H1 (cell line): ENCODE measurements at regions not wholly inside any gene's neighbourhood (a gene's known extent, or its start where the extent isn't known, plus 50 kb on each side); places are given as distances from the start of the nearest gene placed in this dataset.

Source experiments
- CTCF ChIA-PET: fragments of 300-600 bp; sonication (Branson Sonifier 250); formaldehyde crosslinking; loops from one replicate; lab custom pipeline; 2021; ENCODE audit not compliant: partially characterized antibody; lab: Charles Lee
- POLR2A ChIA-PET: fragments of 300-600 bp; sonication (Branson Sonifier 250); formaldehyde crosslinking; loops from one replicate; lab custom pipeline; 2021; ENCODE audit warnings: inconsistent platforms; ENCODE audit not compliant: partially characterized antibody; lab: Charles Lee
- DNase-seq, 2 experiments: peaks; one replicate each; pipeline versions ENCODE4 v3.0.0 to v3.0.0-alpha.2; 2010 to 2022; ENCODE audit warnings: low spot score in 2 of 2, low read depth in 1 of 2, mixed read lengths in 1 of 2
- FAIRE-seq: peaks from 2 replicates; lab custom pipeline; 2011; peaks lifted over from hg19 to GRCh38; lab: Jason Lieb, UNC
- H2AFZ ChIP-seq: 2 replicates; pipeline ENCODE4 v1.8.1; 2012; ENCODE audit warnings: low read length, inconsistent platforms
- H2AK5ac ChIP-seq: 2 replicates; pipeline ENCODE4 v1.6.1; 2013; ENCODE audit warnings: low read depth, low read length
- H2BK120ac ChIP-seq: replicated peaks from 2 replicates; pipeline ENCODE3; 2013; ENCODE audit warnings: low read depth, low read length, inconsistent platforms
- H2BK12ac ChIP-seq: 2 replicates; pipeline ENCODE4 v1.6.1; 2013; ENCODE audit warnings: low read depth, low read length
- H2BK15ac ChIP-seq: 2 replicates; pipeline ENCODE4 v1.6.1; 2013; ENCODE audit warnings: low read length
- H2BK20ac ChIP-seq: 2 replicates; pipeline ENCODE4 v1.6.1; 2013; ENCODE audit warnings: low read length
- H2BK5ac ChIP-seq: 2 replicates; pipeline ENCODE4 v1.6.1; 2013; ENCODE audit warnings: low read depth, low read length
- H3K14ac ChIP-seq: 2 replicates; pipeline ENCODE4 v1.6.1; 2013; ENCODE audit warnings: inconsistent platforms; ENCODE audit not compliant: insufficient read length
- H3K18ac ChIP-seq: 2 replicates; pipeline ENCODE4 v1.6.1; 2013; ENCODE audit warnings: low read length; ENCODE audit errors: extremely low read depth
- H3K23ac ChIP-seq: 2 replicates; pipeline ENCODE4 v1.6.1; 2013; ENCODE audit warnings: inconsistent platforms; ENCODE audit not compliant: insufficient read length
- H3K23me2 ChIP-seq: 2 replicates; pipeline ENCODE4 v1.6.1; 2013; ENCODE audit warnings: low read depth, low read length
- H3K27ac ChIP-seq: 2 replicates; pipeline ENCODE4 v1.6.1; 2011; ENCODE audit warnings: low read depth, low read length, inconsistent platforms
- H3K27me3 ChIP-seq, 4 experiments: replicated peaks in 1 of 4; 1 replicate in 1 of 4; 2 replicates in 3 of 4; pipeline versions ENCODE4 v1.6.1 to v1.8.1; 2011 to 2013; ENCODE audit warnings: low read length in 3 of 4, mild to moderate bottlenecking in 3 of 4, inconsistent platforms in 2 of 4, mixed read lengths in 2 of 4, moderate library complexity in 1 of 4; ENCODE audit not compliant: control insufficient read depth in 3 of 4, insufficient read depth in 3 of 4; ENCODE audit errors: extremely low read depth in 1 of 4
- H3K36me3 ChIP-seq, 4 experiments: 2 replicates each; pipeline versions ENCODE4 v1.6.1 to v1.8.1; 2011 to 2013; ENCODE audit warnings: mild to moderate bottlenecking in 4 of 4, low read length in 3 of 4, moderate library complexity in 2 of 4, control low read depth in 1 of 4, inconsistent platforms in 1 of 4; ENCODE audit not compliant: insufficient read depth in 4 of 4, control insufficient read depth in 2 of 4
- H3K4ac ChIP-seq: replicated peaks from 2 replicates; pipeline ENCODE3; 2013; ENCODE audit warnings: low read length, low read depth, mixed read lengths, inconsistent platforms; ENCODE audit not compliant: insufficient read length
- H3K4me1 ChIP-seq, 4 experiments: replicated peaks in 1 of 4; 1 replicate in 1 of 4; 2 replicates in 3 of 4; pipeline versions ENCODE4 v1.6.1 to v1.8.1; 2011 to 2013; ENCODE audit warnings: low read length in 3 of 4, inconsistent platforms in 2 of 4, mixed read lengths in 1 of 4; ENCODE audit not compliant: insufficient read depth in 4 of 4, control insufficient read depth in 3 of 4
- H3K4me2 ChIP-seq, 2 experiments: 2 replicates each; pipeline versions ENCODE4 v1.6.1 to v1.8.1; 2011 to 2013; ENCODE audit warnings: low read depth in 2 of 2, low read length in 2 of 2, control low read depth in 1 of 2, inconsistent platforms in 1 of 2, mild to moderate bottlenecking in 1 of 2; ENCODE audit not compliant: insufficient read depth in 1 of 2
- H3K4me3 ChIP-seq, 4 experiments: fragments of 200-600, 300-600 bp in 1 of 4; sonication (generic), shearing (Covaris generic), sonication (Bioruptor Twin) in 1 of 4; 2 replicates each; pipeline versions ENCODE4 v1.5.1 to v1.8.1; 2011 to 2016; ENCODE audit warnings: low read length in 4 of 4, low read depth in 3 of 4, control low read depth in 2 of 4, inconsistent platforms in 2 of 4, mild to moderate bottlenecking in 2 of 4, mixed read lengths in 1 of 4, moderate library complexity in 1 of 4; ENCODE audit not compliant: insufficient read depth in 2 of 4; ENCODE audit errors: extremely low read depth in 1 of 4
- H3K56ac ChIP-seq: replicated peaks from 2 replicates; pipeline ENCODE3; 2013; ENCODE audit warnings: low read depth, mild to moderate bottlenecking, mixed read lengths, low read length, inconsistent platforms; ENCODE audit not compliant: insufficient read length
- H3K79me1 ChIP-seq: 2 replicates; pipeline ENCODE4 v1.6.1; 2013; ENCODE audit warnings: low read depth, low read length, control low read depth
- H3K79me2 ChIP-seq, 2 experiments: 2 replicates each; pipeline versions ENCODE4 v1.6.1 to v1.8.1; 2012 to 2013; ENCODE audit warnings: low read length in 2 of 2, mild to moderate bottlenecking in 2 of 2, inconsistent platforms in 1 of 2; ENCODE audit not compliant: insufficient read depth in 2 of 2, control insufficient read depth in 1 of 2
- H3K9ac ChIP-seq, 4 experiments: replicated peaks in 1 of 4; 1 replicate in 1 of 4; 2 replicates in 3 of 4; pipeline versions ENCODE4 v1.6.1 to v1.8.1; 2011 to 2013; ENCODE audit warnings: low read depth in 3 of 4, low read length in 3 of 4, control low read depth in 2 of 4, mild to moderate bottlenecking in 2 of 4, moderate library complexity in 2 of 4, inconsistent platforms in 1 of 4; ENCODE audit errors: extremely low read depth in 1 of 4
- H3K9me3 ChIP-seq, 2 experiments: 2 replicates each; pipeline versions ENCODE4 v1.6.1 to v1.8.1; 2012 to 2013; ENCODE audit warnings: mild to moderate bottlenecking in 2 of 2, moderate library complexity in 2 of 2, control low read depth in 1 of 2, inconsistent platforms in 1 of 2, low read depth in 1 of 2, low read length in 1 of 2, mixed read lengths in 1 of 2; ENCODE audit not compliant: insufficient read depth in 2 of 2
- H4K20me1 ChIP-seq, 2 experiments: replicated peaks in 1 of 2; 2 replicates each; pipeline versions ENCODE3 to v1.8.1; 2011 to 2013; ENCODE audit warnings: inconsistent platforms in 2 of 2, low read length in 2 of 2, mild to moderate bottlenecking in 1 of 2; ENCODE audit not compliant: insufficient read depth in 2 of 2, control insufficient read depth in 1 of 2
- H4K5ac ChIP-seq: 2 replicates; pipeline ENCODE4 v1.6.1; 2013; ENCODE audit warnings: low read length, low read depth, mixed read lengths, inconsistent platforms; ENCODE audit not compliant: insufficient read length
- H4K8ac ChIP-seq: 2 replicates; pipeline ENCODE4 v1.8.0; 2013; ENCODE audit warnings: mild to moderate bottlenecking, moderate library complexity, low read length, inconsistent platforms; ENCODE audit not compliant: insufficient read depth; ENCODE audit errors: extremely low read depth
- H4K91ac ChIP-seq: replicated peaks from 2 replicates; pipeline ENCODE3; 2013; ENCODE audit warnings: low read length, mixed read lengths, inconsistent platforms; ENCODE audit not compliant: insufficient read length
- ASH2L ChIP-seq: fragments of 200-600, 300-600 bp; sonication (generic); IDR thresholded peaks from one replicate; pipeline ENCODE4 v1.7.1; 2017; ENCODE audit warnings: low read length
- CHD1 ChIP-seq: IDR thresholded peaks from 2 replicates; pipeline ENCODE4 v1.6.1; 2012; ENCODE audit warnings: low read depth, low read length, improper control_type of control experiment
- CREB1 ChIP-seq: IDR thresholded peaks from 2 replicates; pipeline ENCODE4 v1.6.1; 2012; ENCODE audit warnings: inconsistent platforms
- SAP30 ChIP-seq: fragments of 300-600 bp; sonication (generic); IDR thresholded peaks from 2 replicates; pipeline ENCODE4 v1.7.1; 2012; ENCODE audit warnings: low read length, moderate library complexity, mild to moderate bottlenecking, inconsistent platforms; ENCODE audit not compliant: insufficient read depth, insufficient replicate concordance
- TAF1 ChIP-seq: IDR thresholded peaks from 2 replicates; pipeline ENCODE4 v1.6.1; 2011; ENCODE audit warnings: mild to moderate bottlenecking, low read depth, low read length
- WGBS, 2 experiments: shearing (Covaris generic) in 1 of 2; methylation state at CpG; one replicate each; pipeline versions ENCODE4 v1.1.6 to v1.1.7; 2013 to 2015; ENCODE audit warnings: low lambda C conversion rate in 2 of 2, mixed read lengths in 2 of 2, inconsistent platforms in 1 of 2, low coverage in 1 of 2, missing lambda C conversion rate in 1 of 2; ENCODE audit not compliant: insufficient replicate concordance in 2 of 2, insufficient coverage in 1 of 2, insufficient read length in 1 of 2; ENCODE audit errors: extremely low coverage in 1 of 2, missing lambda C conversion rate in 1 of 2; 5-methylcytosine and 5-hydroxymethylcytosine counted together
- TF ChIP-seq, protein P1 (sequence below): IDR thresholded peaks from 2 replicates; pipeline ENCODE4 v1.6.1; 2012; ENCODE audit warnings: inconsistent platforms

DNA sequence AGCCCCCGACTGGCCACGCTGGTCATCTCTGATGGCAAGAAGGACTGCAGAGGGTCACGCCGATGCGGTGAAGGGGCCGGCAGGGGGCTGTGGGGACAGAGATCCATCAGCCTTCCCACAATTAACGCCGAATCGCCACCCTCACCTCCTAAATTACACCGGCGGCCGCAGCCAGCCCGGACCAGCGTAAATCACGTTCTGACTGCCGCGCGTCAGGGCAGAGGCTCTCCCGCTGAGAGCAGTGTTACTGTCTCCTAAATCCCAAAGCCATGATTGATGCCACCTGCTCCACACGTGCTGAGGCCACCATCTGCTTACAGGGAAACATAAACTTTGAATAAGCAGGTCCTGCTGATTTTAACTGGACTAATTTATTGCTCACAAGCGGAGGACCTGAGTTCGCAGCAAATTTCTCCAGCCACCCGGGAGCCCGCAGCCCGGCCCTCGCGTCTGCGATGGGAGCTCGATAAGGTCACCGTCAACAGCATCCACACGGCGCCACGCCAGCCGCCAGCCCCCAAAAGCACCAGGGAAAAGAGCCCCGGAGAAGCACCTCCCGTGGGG is 127.3 kb upstream of the NKX1-1 start:
- Histone ChIP-seq H3K56ac (no peak overlapping the region), H2BK5ac (no peak overlapping the region), H3K14ac (no peak overlapping the region), H3K27me3 (no peaks in the 10 kb centered on the region), H3K4ac (no peak overlapping the region), H3K4me2 (no peak overlapping the region), H4K20me1 (peaks cover 0 to 6% of the 10 kb centered on the region in 2 experiments), H2BK20ac (no peak overlapping the region), H3K36me3 (no peaks in the 10 kb centered on the region), H3K9me3 (no peaks in the 10 kb centered on the region), H2BK12ac (no peak overlapping the region), H3K4me3 (no peak overlapping the region), H3K23ac (no peak overlapping the region), H4K8ac (no peak overlapping the region), H4K5ac (no peak overlapping the region), H3K23me2 (peaks cover 3% of the 10 kb centered on the region; the same call in 1 of the 2 replicates), H2AK5ac (no peak overlapping the region), H3K4me1 (no peaks in the 10 kb centered on the region; a peak in 1 of 7 replicates), H3K9ac (no peak overlapping the region), H3K79me1 (no peaks in the 10 kb centered on the region), H3K79me2 (no peaks in the 10 kb centered on the region), H2BK15ac (no peak overlapping the region), H4K91ac (no peak overlapping the region), H2AFZ (no peak overlapping the region), H3K18ac (no peak overlapping the region), H2BK120ac (no peak overlapping the region), H3K27ac (no peak overlapping the region)
- ChIA-PET POLR2A (no interaction called here), CTCF (interaction anchor here (0.9 to 5.9 kb wide), 3 partner anchors 16 to 178 kb away, joined by 3 to 49 read pairs (median 4); no protein-coding TSS in a partner anchor)
- DNase-seq (no peak), FAIRE-seq (no peak)
- WGBS, 2 experiments, result 91% methylated on average over 30 of the region's 36 CpGs; no CpG with 5 or more reads in 1 of the 2 experiments
- no peak for TF ChIP-seq ASH2L
- no peak for TF ChIP-seq SAP30
- TF ChIP-seq CHD1, result no peak
- no peak for TF ChIP-seq TAF1
- TF ChIP-seq, protein P1, sequence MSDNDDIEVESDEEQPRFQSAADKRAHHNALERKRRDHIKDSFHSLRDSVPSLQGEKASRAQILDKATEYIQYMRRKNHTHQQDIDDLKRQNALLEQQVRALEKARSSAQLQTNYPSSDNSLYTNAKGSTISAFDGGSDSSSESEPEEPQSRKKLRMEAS, result no peak
- TF ChIP-seq CREB1, result no peak
